Large intestine (tissue), 3 donors: ENCODE measurements at regions not wholly inside any gene's neighbourhood (a gene's known extent, or its start where the extent isn't known, plus 50 kb on each side); places are given as distances from the start of the nearest gene placed in this dataset.

Source experiments
- DNase-seq, 2 donors: peaks; one replicate each; pipeline versions ENCODE4 v3.0.0 to v3.0.0-alpha.2; 2013
- H3K27ac ChIP-seq: one replicate; pipeline ENCODE4 v1.5.1; 2013; ENCODE audit warnings: low read length
- H3K27me3 ChIP-seq: 2 replicates; pipeline ENCODE4 v1.6.1; 2013; ENCODE audit warnings: low read length; ENCODE audit not compliant: control insufficient read depth, insufficient read depth
- H3K36me3 ChIP-seq: 2 replicates; pipeline ENCODE4 v1.6.1; 2013; ENCODE audit warnings: low read length; ENCODE audit not compliant: control insufficient read depth, insufficient read depth
- H3K4me1 ChIP-seq: one replicate; pipeline ENCODE4 v1.6.1; 2013; ENCODE audit warnings: low read length; ENCODE audit not compliant: control insufficient read depth, insufficient read depth
- H3K4me3 ChIP-seq: one replicate; pipeline ENCODE4 v1.5.1; 2013; ENCODE audit warnings: low read length
- H3K9me3 ChIP-seq: one replicate; pipeline ENCODE4 v1.6.1; 2013; ENCODE audit warnings: mild to moderate bottlenecking, low read depth, low read length, moderate library complexity; ENCODE audit not compliant: control insufficient read depth
- WGBS: methylation state at CpG from one replicate; pipeline ENCODE4 v1.1.5; 2013; ENCODE audit warnings: low lambda C conversion rate; ENCODE audit not compliant: insufficient coverage; 5-methylcytosine and 5-hydroxymethylcytosine counted together

DNA sequence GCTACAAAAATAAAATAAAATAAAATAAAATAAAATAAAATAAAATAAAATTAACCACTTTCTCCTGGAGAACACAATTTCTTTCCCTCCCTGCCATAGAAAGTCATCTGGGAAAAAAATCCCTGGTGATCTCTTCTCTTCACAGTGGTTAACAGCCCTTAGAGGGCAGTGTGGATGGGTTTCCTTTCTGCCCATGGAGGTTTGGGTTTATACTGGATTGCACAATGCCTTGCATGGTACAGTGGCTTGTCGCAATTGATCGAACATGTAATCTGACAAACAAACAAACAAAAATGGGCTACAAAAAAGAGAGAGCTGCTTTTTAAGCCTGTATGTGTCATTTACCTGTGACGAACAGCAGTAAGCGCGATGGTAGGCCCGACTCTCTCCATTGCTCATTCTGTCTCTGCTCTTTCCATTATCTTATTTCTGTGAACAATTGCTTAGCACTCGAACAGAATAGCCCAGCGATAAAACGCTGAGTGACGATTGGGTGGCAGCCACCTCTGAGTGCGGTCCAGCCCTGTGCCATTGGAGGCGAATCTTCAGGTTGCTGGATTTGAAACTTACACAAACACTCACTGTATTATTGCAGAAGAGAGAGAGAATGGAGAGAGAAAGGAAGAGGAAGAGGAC lies 166.1 kb downstream of the CD83 start:
- DNase-seq, result no peak
- Histone ChIP-seq H3K4me1 (peaks cover 4% of the 10 kb centered on the region), H3K4me3 (no peak overlapping the region), H3K27me3 (no peaks in the 10 kb centered on the region), H3K9me3 (peaks cover 4% of the 10 kb centered on the region), H3K36me3 (no peaks in the 10 kb centered on the region), H3K27ac (no peak overlapping the region)
- no CpG with 5 or more reads among the region's 12 CpGs for WGBS

DNA sequence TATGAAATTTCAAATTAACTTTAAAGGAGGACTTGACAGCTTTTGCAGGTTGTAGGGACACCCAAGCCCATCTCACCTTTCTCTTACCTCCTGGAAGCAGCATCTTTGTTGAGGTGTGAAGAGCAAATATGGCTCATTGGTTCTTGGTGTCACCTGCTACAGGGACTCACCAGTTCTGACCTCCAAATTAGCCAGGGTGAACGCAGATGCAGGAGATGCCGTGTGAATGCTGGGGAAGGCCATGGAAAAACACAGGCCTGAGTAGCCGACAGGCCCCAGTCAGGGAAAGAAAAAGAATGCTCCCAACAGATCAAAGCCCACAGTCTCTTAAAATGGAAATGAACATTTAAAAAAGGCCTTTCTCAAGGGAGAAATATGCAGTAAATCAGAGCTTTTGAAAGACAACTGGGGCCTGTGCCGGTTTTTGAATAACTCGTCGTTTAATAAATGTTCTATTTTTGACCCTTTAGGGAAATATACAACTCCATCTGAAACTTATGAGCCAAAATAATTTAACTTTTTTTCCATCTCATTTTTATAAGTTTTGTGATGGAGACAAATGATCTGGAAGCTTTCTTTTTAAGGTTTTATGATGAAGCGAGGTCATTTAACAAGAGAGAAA lies 167.5 kb downstream of the CD83 start:
- no peak for DNase-seq
- H3K4me3 ChIP-seq, result no peak overlapping the region
- no peaks in the 10 kb centered on the region for H3K36me3 ChIP-seq
- peaks cover under 1% of the 10 kb centered on the region for H3K9me3 ChIP-seq
- H3K27ac ChIP-seq, result no peak overlapping the region
- H3K27me3 ChIP-seq, result no peaks in the 10 kb centered on the region
- H3K4me1 ChIP-seq, result peaks cover 4% of the 10 kb centered on the region
- WGBS, result 80% methylated on average over 6 of the region's 7 CpGs

DNA sequence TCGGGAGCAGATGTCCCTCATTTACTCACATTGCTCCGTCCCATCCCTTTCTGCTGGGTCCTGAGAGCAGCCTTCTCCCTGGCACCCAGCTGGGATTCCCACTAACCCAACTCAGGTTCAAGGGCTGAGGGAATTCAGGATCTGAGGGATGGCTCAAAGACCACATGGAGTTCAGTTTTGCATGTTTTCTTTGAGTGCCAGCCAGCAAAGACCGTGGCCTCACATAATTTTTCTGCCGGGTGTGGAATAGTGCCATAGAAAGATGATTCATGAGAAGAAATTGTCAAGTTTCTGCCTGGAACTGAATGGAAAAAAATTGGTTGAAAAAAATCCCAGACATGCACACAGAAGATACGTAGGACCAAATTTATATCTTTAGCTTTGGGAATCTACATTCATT lies 168.6 kb downstream of the CD83 start:
- no peak overlapping the region for H3K4me3 ChIP-seq
- H3K9me3 ChIP-seq, result no peaks in the 10 kb centered on the region
- H3K36me3 ChIP-seq, result no peaks in the 10 kb centered on the region
- H3K4me1 ChIP-seq, result peaks cover 4% of the 10 kb centered on the region
- no peak for DNase-seq
- no peak overlapping the region for H3K27ac ChIP-seq
- H3K27me3 ChIP-seq, result no peaks in the 10 kb centered on the region
- WGBS, result 66% methylated on average over 2 of the region's 5 CpGs

DNA sequence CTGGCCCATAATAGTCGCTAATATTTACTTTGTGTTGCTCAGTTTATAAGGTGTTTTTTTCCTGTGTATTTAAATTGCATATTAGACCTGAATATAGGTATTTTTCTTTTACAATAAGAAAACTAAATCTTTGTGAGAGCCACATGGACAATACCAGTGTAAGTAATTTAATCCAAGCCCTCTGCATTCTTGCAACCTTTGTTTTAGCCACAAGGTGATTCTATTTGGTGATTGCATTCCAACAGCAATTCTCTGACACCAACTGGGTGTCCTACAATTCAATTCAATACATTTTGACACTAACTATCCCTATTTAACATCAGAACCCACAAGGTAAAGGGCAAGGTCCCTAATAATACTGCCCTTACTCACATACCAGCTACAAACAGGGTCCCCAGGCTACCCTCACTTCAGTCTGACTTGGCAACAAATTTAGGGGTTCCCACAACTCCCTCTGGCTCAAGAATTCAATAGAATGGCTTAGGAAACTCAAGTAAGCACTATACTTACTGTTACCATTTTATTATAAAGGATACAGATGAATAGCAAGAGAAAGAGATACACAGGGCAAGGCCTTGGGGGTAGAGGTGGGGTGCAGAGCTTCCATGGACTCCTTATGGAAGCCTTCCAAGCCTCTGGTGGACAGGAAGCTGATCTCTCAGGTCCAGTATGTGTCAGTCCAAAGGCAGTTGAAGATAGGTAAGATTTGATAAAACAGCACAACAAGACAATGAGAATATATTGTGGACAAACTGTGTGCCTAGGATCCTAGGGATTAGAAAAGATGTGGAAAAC lies 169.3 kb downstream of the CD83 start:
- H3K27ac ChIP-seq, result no peak overlapping the region
- no peaks in the 10 kb centered on the region for H3K9me3 ChIP-seq
- no peaks in the 10 kb centered on the region for H3K27me3 ChIP-seq
- no peak for DNase-seq
- no peak overlapping the region for H3K4me3 ChIP-seq
- 100% methylated on average over 1 of the region's 1 CpG for WGBS
- H3K36me3 ChIP-seq, result no peaks in the 10 kb centered on the region
- H3K4me1 ChIP-seq, result peaks cover 4% of the 10 kb centered on the region

GRCh38 chr6:14287707-14288106 lies 170.1 kb downstream of the CD83 start:
- Histone ChIP-seq H3K4me3 (no peak overlapping the region), H3K27ac (no peak overlapping the region), H3K36me3 (no peaks in the 10 kb centered on the region), H3K9me3 (no peaks in the 10 kb centered on the region), H3K27me3 (no peaks in the 10 kb centered on the region), H3K4me1 (peaks cover 4% of the 10 kb centered on the region)
- peak in 1 of 2 donors; percentile 54 for DNase-seq

DNA sequence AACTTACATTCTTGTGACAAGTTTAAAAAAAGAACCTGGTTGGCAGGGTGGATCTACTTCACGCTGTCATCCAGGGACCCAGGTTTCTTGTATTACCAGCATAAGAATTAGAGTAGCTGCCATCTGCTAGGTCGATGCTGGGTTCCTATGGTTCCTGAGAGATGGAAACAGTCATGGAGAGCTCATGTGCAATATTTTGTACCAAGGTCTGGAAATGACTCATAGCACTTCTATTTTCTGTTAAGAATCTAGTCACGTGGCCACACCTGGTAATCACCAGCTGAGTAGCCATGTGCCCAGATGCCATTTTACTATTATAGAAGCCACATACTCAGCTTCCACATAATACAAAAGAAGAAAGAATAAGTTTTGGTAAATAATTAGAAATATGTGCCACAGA lies 171.3 kb downstream of the CD83 start:
- Histone ChIP-seq H3K4me1 (peaks cover 4% of the 10 kb centered on the region), H3K36me3 (no peaks in the 10 kb centered on the region), H3K4me3 (no peak overlapping the region), H3K27ac (no peak overlapping the region), H3K27me3 (no peaks in the 10 kb centered on the region), H3K9me3 (no peaks in the 10 kb centered on the region)
- WGBS, result 100% methylated on average over 1 of the region's 3 CpGs
- no peak for DNase-seq

GRCh38 chr6:14290041-14290771 lies 172.6 kb downstream of the CD83 start:
- Histone ChIP-seq H3K4me1 (peaks cover 7% of the 10 kb centered on the region), H3K27ac (no peak overlapping the region), H3K27me3 (no peaks in the 10 kb centered on the region), H3K9me3 (no peaks in the 10 kb centered on the region), H3K4me3 (no peak overlapping the region), H3K36me3 (no peaks in the 10 kb centered on the region)
- 76% methylated on average over 4 of the region's 8 CpGs for WGBS
- no peak for DNase-seq

- 90% methylated on average over 2 of the region's 5 CpGs for WGBS
- no peak overlapping the region for H3K27ac ChIP-seq
- H3K27me3 ChIP-seq, result no peaks in the 10 kb centered on the region
- H3K36me3 ChIP-seq, result no peaks in the 10 kb centered on the region
- no peak overlapping the region for H3K4me3 ChIP-seq
- no peak for DNase-seq
- H3K4me1 ChIP-seq, result peaks cover 7% of the 10 kb centered on the region
- H3K9me3 ChIP-seq, result no peaks in the 10 kb centered on the region
Observed at GRCh38 chr6:14290772-14291330, 173.3 kb downstream of the CD83 start.

DNA sequence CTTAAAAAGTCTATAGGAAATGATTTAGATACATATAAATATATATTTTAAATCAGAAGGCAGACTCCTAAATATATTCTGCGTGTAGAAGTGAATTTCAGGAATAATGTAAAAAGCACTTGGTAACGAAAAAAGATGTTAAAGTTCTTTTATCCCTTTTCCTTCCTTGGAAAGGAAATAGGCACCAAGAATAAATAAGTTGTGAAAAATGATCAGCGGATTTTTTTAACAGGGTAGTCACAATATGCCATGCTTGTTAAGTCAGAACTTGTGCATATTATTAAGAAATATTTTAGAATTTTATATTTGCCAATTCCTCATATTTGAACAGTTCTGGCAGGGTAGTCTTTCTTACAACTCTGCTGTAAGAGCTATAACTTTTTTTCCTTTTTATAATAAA lies 173.8 kb downstream of the CD83 start:
- Histone ChIP-seq H3K27me3 (no peaks in the 10 kb centered on the region), H3K9me3 (no peaks in the 10 kb centered on the region), H3K36me3 (no peaks in the 10 kb centered on the region), H3K4me1 (peaks cover 7% of the 10 kb centered on the region), H3K27ac (no peak overlapping the region), H3K4me3 (no peak overlapping the region)
- 100% methylated on average over 2 of the region's 3 CpGs for WGBS
- no peak for DNase-seq

- no peaks in the 10 kb centered on the region for H3K27me3 ChIP-seq
- 0% methylated on average over 1 of the region's 3 CpGs for WGBS
- no peak for DNase-seq
- no peaks in the 10 kb centered on the region for H3K36me3 ChIP-seq
- H3K4me3 ChIP-seq, result no peak overlapping the region
- H3K9me3 ChIP-seq, result no peaks in the 10 kb centered on the region
- peaks cover 7% of the 10 kb centered on the region for H3K4me1 ChIP-seq
- no peak overlapping the region for H3K27ac ChIP-seq
Observed at GRCh38 chr6:14292119-14292518, 174.5 kb downstream of the CD83 start.
